ENCODE measurements at regions not wholly inside any gene's neighbourhood (a gene's known extent, or its start where the extent isn't known, plus 50 kb on each side); places are given as distances from the start of the nearest gene placed in this dataset.

- H2BK12ac ChIP-seq (ENCODE audit: low read length): no peak overlapping the region
- H2BK120ac ChIP-seq (ENCODE audit: insufficient read depth, low read length, poor library complexity): no peak overlapping the region
- H3K9me3 ChIP-seq (ENCODE audit: insufficient read depth, low read depth, low read length): peaks cover 2% of the 10 kb centered on the region
- H3K4ac ChIP-seq (ENCODE audit: low read depth, low read length): no peak overlapping the region
- no peaks in the 10 kb centered on the region for H3K79me2 ChIP-seq (ENCODE audit: control insufficient read depth, insufficient read depth, low read length, poor library complexity)
- peaks cover 3% of the 10 kb centered on the region in 2 experiments for H3K4me1 ChIP-seq (ENCODE audit: control insufficient read depth in 1 of 2, insufficient read depth in 2 of 2, low read length in 2 of 2)
- no peak overlapping the region for H2AFZ ChIP-seq (ENCODE audit: insufficient read depth, low read length, poor library complexity)
- no CpG with 5 or more reads among the region's 2 CpGs for WGBS (ENCODE audit: extremely low coverage, insufficient coverage, insufficient read length)
- H4K8ac ChIP-seq (ENCODE audit: low read depth, low read length): no peak overlapping the region
- no peak overlapping the region for H3K4me2 ChIP-seq (ENCODE audit: low read length)
- H4K12ac ChIP-seq (ENCODE audit: low read depth, low read length): no peak overlapping the region
- H3K23ac ChIP-seq (ENCODE audit: low read length): no peak overlapping the region
- DNase-seq: peak; percentile 88
- H3K79me1 ChIP-seq (ENCODE audit: low read length): no peaks in the 10 kb centered on the region
- H3K4me3 ChIP-seq (ENCODE audit: low read depth, low read length): peak overlapping the region; percentile 51
- H3K27ac ChIP-seq (ENCODE audit: low read depth, low read length): no peak overlapping the region
- H2BK5ac ChIP-seq (ENCODE audit: low read depth, low read length, poor library complexity): no peak overlapping the region
- no peak overlapping the region for H3K18ac ChIP-seq (ENCODE audit: low read length)
- H3K36me3 ChIP-seq (ENCODE audit: control insufficient read depth in 1 of 2, insufficient read depth in 2 of 2, low read length in 2 of 2): no peaks in the 10 kb centered on the region
- peak overlapping the region; percentile 30 for H4K91ac ChIP-seq (ENCODE audit: low read depth, low read length)
- no peak overlapping the region for H2AK5ac ChIP-seq (ENCODE audit: low read length)
- no peak overlapping the region for H3K14ac ChIP-seq (ENCODE audit: low read length)
- no peaks in the 10 kb centered on the region for H3K27me3 ChIP-seq (ENCODE audit: insufficient read depth, low read length)
- no peak overlapping the region for H3K9ac ChIP-seq (ENCODE audit: low read length)
Measured at GRCh38 chr3:18295171-18295920, 129.8 kb downstream of the SATB1 start.

GRCh38 chr3:18290157-18290556 is 135.0 kb downstream of the SATB1 start:
- Histone ChIP-seq H3K79me1 (ENCODE audit: low read length) (no peaks in the 10 kb centered on the region), H2BK120ac (ENCODE audit: insufficient read depth, low read length, poor library complexity) (no peak overlapping the region), H3K36me3 (ENCODE audit: control insufficient read depth in 1 of 2, insufficient read depth in 2 of 2, low read length in 2 of 2) (no peaks in the 10 kb centered on the region), H2AFZ (ENCODE audit: insufficient read depth, low read length, poor library complexity) (no peak overlapping the region), H4K91ac (ENCODE audit: low read depth, low read length) (no peak overlapping the region), H3K4me3 (ENCODE audit: low read depth, low read length) (no peak overlapping the region), H4K8ac (ENCODE audit: low read depth, low read length) (no peak overlapping the region), H3K14ac (ENCODE audit: low read length) (no peak overlapping the region), H3K4ac (ENCODE audit: low read depth, low read length) (no peak overlapping the region), H2BK5ac (ENCODE audit: low read depth, low read length, poor library complexity) (no peak overlapping the region), H3K23ac (ENCODE audit: low read length) (no peak overlapping the region), H2AK5ac (ENCODE audit: low read length) (no peak overlapping the region), H4K12ac (ENCODE audit: low read depth, low read length) (no peak overlapping the region), H3K27me3 (ENCODE audit: insufficient read depth, low read length) (no peaks in the 10 kb centered on the region), H2BK12ac (ENCODE audit: low read length) (no peak overlapping the region), H3K4me1 (ENCODE audit: control insufficient read depth in 1 of 2, insufficient read depth in 2 of 2, low read length in 2 of 2) (peaks cover 3% of the 10 kb centered on the region in 2 experiments), H3K27ac (ENCODE audit: low read depth, low read length) (no peak overlapping the region), H3K9me3 (ENCODE audit: insufficient read depth, low read depth, low read length) (no peaks in the 10 kb centered on the region), H3K9ac (ENCODE audit: low read length) (no peak overlapping the region), H3K18ac (ENCODE audit: low read length) (no peak overlapping the region), H3K4me2 (ENCODE audit: low read length) (no peak overlapping the region), H3K79me2 (ENCODE audit: control insufficient read depth, insufficient read depth, low read length, poor library complexity) (no peaks in the 10 kb centered on the region)
- no peak for DNase-seq

GRCh38 chr3:18288243-18288642 is 136.9 kb downstream of the SATB1 start:
- H2AFZ ChIP-seq (ENCODE audit: insufficient read depth, low read length, poor library complexity): no peak overlapping the region
- no peak overlapping the region for H3K18ac ChIP-seq (ENCODE audit: low read length)
- H3K27ac ChIP-seq (ENCODE audit: low read depth, low read length): no peak overlapping the region
- no peak overlapping the region for H4K12ac ChIP-seq (ENCODE audit: low read depth, low read length)
- H3K14ac ChIP-seq (ENCODE audit: low read length): no peak overlapping the region
- no peak overlapping the region for H2BK12ac ChIP-seq (ENCODE audit: low read length)
- no peak overlapping the region for H2AK5ac ChIP-seq (ENCODE audit: low read length)
- no peaks in the 10 kb centered on the region for H3K27me3 ChIP-seq (ENCODE audit: insufficient read depth, low read length)
- H3K4me1 ChIP-seq (ENCODE audit: control insufficient read depth in 1 of 2, insufficient read depth in 2 of 2, low read length in 2 of 2): no peaks in the 10 kb centered on the region
- H2BK120ac ChIP-seq (ENCODE audit: insufficient read depth, low read length, poor library complexity): no peak overlapping the region
- no peaks in the 10 kb centered on the region for H3K79me1 ChIP-seq (ENCODE audit: low read length)
- no peak overlapping the region for H3K23ac ChIP-seq (ENCODE audit: low read length)
- no peaks in the 10 kb centered on the region for H3K79me2 ChIP-seq (ENCODE audit: control insufficient read depth, insufficient read depth, low read length, poor library complexity)
- H3K4ac ChIP-seq (ENCODE audit: low read depth, low read length): no peak overlapping the region
- H3K9me3 ChIP-seq (ENCODE audit: insufficient read depth, low read depth, low read length): no peaks in the 10 kb centered on the region
- H3K4me3 ChIP-seq (ENCODE audit: low read depth, low read length): no peak overlapping the region
- H4K8ac ChIP-seq (ENCODE audit: low read depth, low read length): no peak overlapping the region
- no peak for DNase-seq
- H2BK5ac ChIP-seq (ENCODE audit: low read depth, low read length, poor library complexity): no peak overlapping the region
- H4K91ac ChIP-seq (ENCODE audit: low read depth, low read length): no peak overlapping the region
- no peaks in the 10 kb centered on the region for H3K36me3 ChIP-seq (ENCODE audit: control insufficient read depth in 1 of 2, insufficient read depth in 2 of 2, low read length in 2 of 2)
- H3K9ac ChIP-seq (ENCODE audit: low read length): no peak overlapping the region
- no CpG with 5 or more reads among the region's 3 CpGs for WGBS (ENCODE audit: extremely low coverage, insufficient coverage, insufficient read length)
- H3K4me2 ChIP-seq (ENCODE audit: low read length): no peak overlapping the region

- Histone ChIP-seq H3K4me2 (ENCODE audit: low read length) (no peak overlapping the region), H3K27me3 (ENCODE audit: insufficient read depth, low read length) (no peaks in the 10 kb centered on the region), H3K79me2 (ENCODE audit: control insufficient read depth, insufficient read depth, low read length, poor library complexity) (no peaks in the 10 kb centered on the region), H3K23ac (ENCODE audit: low read length) (no peak overlapping the region), H3K14ac (ENCODE audit: low read length) (no peak overlapping the region), H4K91ac (ENCODE audit: low read depth, low read length) (no peak overlapping the region), H3K79me1 (ENCODE audit: low read length) (no peaks in the 10 kb centered on the region), H4K12ac (ENCODE audit: low read depth, low read length) (no peak overlapping the region), H2BK5ac (ENCODE audit: low read depth, low read length, poor library complexity) (no peak overlapping the region), H3K9ac (ENCODE audit: low read length) (no peak overlapping the region), H2AK5ac (ENCODE audit: low read length) (no peak overlapping the region), H3K27ac (ENCODE audit: low read depth, low read length) (no peak overlapping the region), H4K8ac (ENCODE audit: low read depth, low read length) (no peak overlapping the region), H3K4me3 (ENCODE audit: low read depth, low read length) (no peak overlapping the region), H3K4me1 (ENCODE audit: control insufficient read depth in 1 of 2, insufficient read depth in 2 of 2, low read length in 2 of 2) (no peaks in the 10 kb centered on the region), H2BK120ac (ENCODE audit: insufficient read depth, low read length, poor library complexity) (no peak overlapping the region), H2AFZ (ENCODE audit: insufficient read depth, low read length, poor library complexity) (no peak overlapping the region), H2BK12ac (ENCODE audit: low read length) (no peak overlapping the region), H3K4ac (ENCODE audit: low read depth, low read length) (no peak overlapping the region), H3K36me3 (ENCODE audit: control insufficient read depth in 1 of 2, insufficient read depth in 2 of 2, low read length in 2 of 2) (no peaks in the 10 kb centered on the region), H3K18ac (ENCODE audit: low read length) (no peak overlapping the region), H3K9me3 (ENCODE audit: insufficient read depth, low read depth, low read length) (no peaks in the 10 kb centered on the region)
- peak in 1 of 2 donors; percentile 1 for DNase-seq
- no CpG with 5 or more reads among the region's 2 CpGs for WGBS (ENCODE audit: extremely low coverage, insufficient coverage, insufficient read length)
Measured at GRCh38 chr3:18284716-18285115, 140.4 kb downstream of the SATB1 start.
